HepG2 (cell line): ENCODE measurements at regions not wholly inside any gene's neighbourhood (a gene's known extent, or its start where the extent isn't known, plus 50 kb on each side); places are given as distances from the start of the nearest gene placed in this dataset.

Experiments
- ATAC-seq: fragments of 200-7000 bp; cut with Tn5 transposase; 3 replicates; pipeline ENCODE4 v1.9.1; 2020; ENCODE audit warnings: mild to moderate bottlenecking, moderate library complexity
- BruUV-seq: library from RNA; stranded (reverse); fragments of 400-500 nt; replicated peaks from 2 replicates; lab custom pipeline; 2021; lab: Mats Ljungman, UMichigan
- CTCF ChIA-PET: fragments of 300-600 bp; formaldehyde crosslinking; extraction: SDS; loops from one replicate; lab custom pipeline; 2021; ENCODE audit warnings: low total read pairs, inconsistent platforms, low intra/inter-chr PET ratio; lab: Yijun Ruan, JAX
- POLR2A ChIA-PET: fragments of 350-600 bp; sonication (Branson Sonifier 250); formaldehyde crosslinking; loops from one replicate; lab custom pipeline; 2020; ENCODE audit warnings: antibody characterized with exemption, inconsistent platforms; lab: Yijun Ruan, JAX
- DNase-seq: peaks from one replicate; pipeline ENCODE4 v3.0.0-alpha.2; 2015; ENCODE audit warnings: low spot score
- FAIRE-seq: peaks from 3 replicates; lab custom pipeline; 2011; peaks lifted over from hg19 to GRCh38; lab: Jason Lieb, UNC
- H2AFZ ChIP-seq: one replicate; pipeline ENCODE4 v1.6.1; 2011; ENCODE audit warnings: low read length, inconsistent platforms
- H3K27ac ChIP-seq: fragments of 300-600 bp; 3 replicates; pipeline ENCODE4 v1.8.0; 2011; ENCODE audit warnings: mixed run types, mild to moderate bottlenecking, mixed read lengths, low read length, inconsistent platforms; ENCODE audit not compliant: insufficient read depth; ENCODE audit errors: extremely low read length
- H3K27me3 ChIP-seq, 2 experiments: fragments of 200-600 bp in 1 of 2; 2 replicates in 1 of 2; 3 replicates in 1 of 2; pipeline versions ENCODE4 v1.6.0 to v1.8.0; 2011; ENCODE audit warnings: low read length in 2 of 2, mild to moderate bottlenecking in 2 of 2, moderate library complexity in 2 of 2, inconsistent platforms in 1 of 2; ENCODE audit not compliant: insufficient read depth in 2 of 2, control insufficient read depth in 1 of 2
- H3K36me3 ChIP-seq, 2 experiments: fragments of 200-600 bp in 1 of 2; replicated peaks in 1 of 2; 2 replicates in 1 of 2; 3 replicates in 1 of 2; pipeline versions ENCODE4 v1.5.1 to v1.8.0; 2011; ENCODE audit warnings: low read length in 2 of 2, inconsistent platforms in 1 of 2; ENCODE audit not compliant: insufficient read depth in 2 of 2, control insufficient read depth in 1 of 2
- H3K4me1 ChIP-seq: 2 replicates; pipeline ENCODE4 v1.5.1; 2012; ENCODE audit warnings: low read length, inconsistent platforms; ENCODE audit not compliant: insufficient read depth
- H3K4me2 ChIP-seq: 2 replicates; pipeline ENCODE4 v1.6.0; 2011; ENCODE audit warnings: low read depth, low read length, inconsistent platforms
- H3K4me3 ChIP-seq, 3 experiments: fragments of 200-600 bp in 1 of 3; sonication (generic), shearing (Covaris generic) in 1 of 3; replicated peaks in 1 of 3; 2 replicates each; pipeline ENCODE4 v1.5.1; 2011 to 2016; ENCODE audit warnings: low read length in 3 of 3, inconsistent platforms in 2 of 3, low read depth in 2 of 3, mild to moderate bottlenecking in 2 of 3, control low read depth in 1 of 3, mixed read lengths in 1 of 3; ENCODE audit not compliant: insufficient read depth in 1 of 3
- H3K79me2 ChIP-seq: one replicate; pipeline ENCODE4 v1.6.1; 2011; ENCODE audit warnings: low read length, inconsistent platforms; ENCODE audit not compliant: insufficient read depth
- H3K9ac ChIP-seq: 2 replicates; pipeline ENCODE4 v1.6.0; 2011; ENCODE audit warnings: mild to moderate bottlenecking, low read depth, low read length, inconsistent platforms; ENCODE audit not compliant: insufficient read depth
- H3K9me3 ChIP-seq: 2 replicates; pipeline ENCODE4 v1.5.1; 2012; ENCODE audit warnings: mild to moderate bottlenecking, low read length
- H4K20me1 ChIP-seq: 2 replicates; pipeline ENCODE4 v1.6.0; 2011; ENCODE audit warnings: inconsistent platforms, mild to moderate bottlenecking, low read length, moderate library complexity; ENCODE audit not compliant: insufficient read depth
- ARID2 ChIP-seq: sonication (generic); formaldehyde crosslinking; IDR thresholded peaks from 2 replicates; pipeline ENCODE4 v1.8.1; 2022; ENCODE audit warnings: mild to moderate bottlenecking, missing genetic modification reagents, borderline replicate concordance
- HOXA9 ChIP-seq: sonication (generic); formaldehyde crosslinking; IDR thresholded peaks from 2 replicates; pipeline ENCODE4 v1.8.1; 2022; ENCODE audit warnings: missing genetic modification reagents, mild to moderate bottlenecking, moderate library complexity, borderline replicate concordance
- KAT2B ChIP-seq: fragments of 150-350 bp; IDR thresholded peaks from 2 replicates; pipeline ENCODE4 v1.6.1; 2014; ENCODE audit warnings: low read depth, low read length, borderline replicate concordance
- MTF2 ChIP-seq: sonication (generic); formaldehyde crosslinking; IDR thresholded peaks from 2 replicates; pipeline ENCODE4 v1.5.0; 2020; ENCODE audit warnings: missing genetic modification reagents, borderline replicate concordance
- MXD4 ChIP-seq: IDR thresholded peaks from 2 replicates; pipeline ENCODE4 v1.6.1; 2016; ENCODE audit warnings: mild to moderate bottlenecking, missing biosample characterization, missing genetic modification reagents
- NR2C2 ChIP-seq: sonication (generic); formaldehyde crosslinking; IDR thresholded peaks from 2 replicates; pipeline ENCODE4 v1.4.0; 2020; ENCODE audit warnings: missing genetic modification reagents, mild to moderate bottlenecking, moderate library complexity, borderline replicate concordance
- NR2F6 ChIP-seq, 2 experiments: IDR thresholded peaks; 2 replicates each; pipeline ENCODE4 v1.6.1; 2016; ENCODE audit warnings: antibody characterized with exemption in 1 of 2, mild to moderate bottlenecking in 1 of 2
- ZNF3 ChIP-seq: IDR thresholded peaks from 2 replicates; pipeline ENCODE4 v1.7.0; 2017; ENCODE audit warnings: inconsistent platforms
- ZNF343 ChIP-seq: sonication (generic); formaldehyde crosslinking; IDR thresholded peaks from 2 replicates; pipeline ENCODE4 v1.4.0; 2020; ENCODE audit warnings: mild to moderate bottlenecking, missing genetic modification reagents
- ZNF543 ChIP-seq: sonication (generic); formaldehyde crosslinking; IDR thresholded peaks from 2 replicates; pipeline ENCODE4 v1.4.0; 2020; ENCODE audit warnings: mild to moderate bottlenecking, missing genetic modification reagents
- ZNF670 ChIP-seq: sonication (generic); formaldehyde crosslinking; IDR thresholded peaks from 2 replicates; pipeline ENCODE4 v1.8.0; 2022; ENCODE audit warnings: mild to moderate bottlenecking, missing genetic modification reagents, borderline replicate concordance
- ZNF678 ChIP-seq: sonication (generic); formaldehyde crosslinking; IDR thresholded peaks from 2 replicates; pipeline ENCODE4 v1.4.0; 2020; ENCODE audit warnings: mild to moderate bottlenecking, missing genetic modification reagents
- WGBS: methylation state at CpG from one replicate; pipeline ENCODE4 v1.1.6; 2017; ENCODE audit warnings: low lambda C conversion rate; 5-methylcytosine and 5-hydroxymethylcytosine counted together
- in situ Hi-C: cut with HindIII; loops from 2 replicates; pipeline ENCODE4 v1.10.0; 2017; ENCODE audit warnings: low pct_unique_long_range_greater_than_20kb; ENCODE audit not compliant: extremely low pct_ligation_motif_present
- intact Hi-C: fragments of 100-400 bp; cut with micrococcal nuclease; formaldehyde crosslinking; loops from one replicate; pipeline ENCODE4 v1.10.0; 2022; ENCODE audit not compliant: unreplicated experiment
- TF ChIP-seq, protein P1 (sequence below): sonication (generic); formaldehyde crosslinking; IDR thresholded peaks from 2 replicates; pipeline ENCODE4 v1.9.0; 2021; ENCODE audit warnings: missing genetic modification reagents, mild to moderate bottlenecking, borderline replicate concordance
- TF ChIP-seq, protein P2 (sequence below): sonication (generic); formaldehyde crosslinking; IDR thresholded peaks from 2 replicates; pipeline ENCODE4 v1.4.0; 2020; ENCODE audit warnings: mild to moderate bottlenecking, missing genetic modification reagents
- TF ChIP-seq, protein P3 (sequence below): IDR thresholded peaks from 2 replicates; pipeline ENCODE4 v1.6.1; 2012; ENCODE audit warnings: low read length, improper control_type of control experiment
- TF ChIP-seq, protein P4 (sequence below): sonication (generic); formaldehyde crosslinking; IDR thresholded peaks from 2 replicates; pipeline ENCODE4 v1.8.1; 2022; ENCODE audit warnings: low read depth, mild to moderate bottlenecking, missing genetic modification reagents
- TF ChIP-seq, protein P5 (sequence below): sonication (generic); formaldehyde crosslinking; IDR thresholded peaks from 2 replicates; pipeline ENCODE4 v1.8.1; 2023; ENCODE audit warnings: missing genetic modification reagents, mild to moderate bottlenecking, borderline replicate concordance

DNA sequence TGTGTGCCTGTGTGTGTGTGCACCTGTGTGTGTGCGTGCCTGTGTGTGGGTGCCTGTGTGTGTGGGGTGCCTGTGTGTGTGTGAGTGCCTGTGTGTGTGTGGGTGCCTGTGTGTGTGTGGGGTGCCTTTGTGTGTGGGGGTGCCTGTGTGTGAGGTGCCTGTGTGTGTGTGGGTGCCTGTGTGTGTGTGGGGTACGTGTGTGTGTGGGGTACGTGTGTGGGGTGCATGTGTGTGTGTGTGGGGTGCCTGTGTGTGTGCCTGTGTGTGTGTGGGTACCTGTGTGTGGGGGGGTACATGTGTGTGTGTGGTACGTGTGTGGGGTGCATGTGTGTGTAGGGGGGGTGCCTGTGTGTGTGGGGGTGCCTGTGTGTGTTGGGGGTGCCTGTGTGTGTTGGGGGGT is 73.4 kb upstream of the HGFAC start:
- POLR2A ChIA-PET: no interaction called here
- TF ChIP-seq, protein P1, sequence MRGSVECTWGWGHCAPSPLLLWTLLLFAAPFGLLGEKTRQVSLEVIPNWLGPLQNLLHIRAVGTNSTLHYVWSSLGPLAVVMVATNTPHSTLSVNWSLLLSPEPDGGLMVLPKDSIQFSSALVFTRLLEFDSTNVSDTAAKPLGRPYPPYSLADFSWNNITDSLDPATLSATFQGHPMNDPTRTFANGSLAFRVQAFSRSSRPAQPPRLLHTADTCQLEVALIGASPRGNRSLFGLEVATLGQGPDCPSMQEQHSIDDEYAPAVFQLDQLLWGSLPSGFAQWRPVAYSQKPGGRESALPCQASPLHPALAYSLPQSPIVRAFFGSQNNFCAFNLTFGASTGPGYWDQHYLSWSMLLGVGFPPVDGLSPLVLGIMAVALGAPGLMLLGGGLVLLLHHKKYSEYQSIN (CRISPR knock-in tag): no peak
- no peak for TF ChIP-seq MTF2 (CRISPR knock-in tag)
- no peak for TF ChIP-seq ZNF678 (CRISPR knock-in tag)
- TF ChIP-seq ZNF543 (CRISPR knock-in tag): no peak
- no peak for TF ChIP-seq NR2F6 (IDR thresholded peaks at IDR 0.05)
- no peak for TF ChIP-seq NR2F6 (CRISPR knock-in tag; IDR thresholded peaks at IDR 0.05)
- TF ChIP-seq, protein P2, sequence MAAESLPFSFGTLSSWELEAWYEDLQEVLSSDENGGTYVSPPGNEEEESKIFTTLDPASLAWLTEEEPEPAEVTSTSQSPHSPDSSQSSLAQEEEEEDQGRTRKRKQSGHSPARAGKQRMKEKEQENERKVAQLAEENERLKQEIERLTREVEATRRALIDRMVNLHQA: no peak
- no peak for TF ChIP-seq ZNF3 (CRISPR knock-in tag)
- TF ChIP-seq ZNF670: no peak
- no peak for TF ChIP-seq ARID2 (CRISPR knock-in tag)
- TF ChIP-seq, protein P3, sequence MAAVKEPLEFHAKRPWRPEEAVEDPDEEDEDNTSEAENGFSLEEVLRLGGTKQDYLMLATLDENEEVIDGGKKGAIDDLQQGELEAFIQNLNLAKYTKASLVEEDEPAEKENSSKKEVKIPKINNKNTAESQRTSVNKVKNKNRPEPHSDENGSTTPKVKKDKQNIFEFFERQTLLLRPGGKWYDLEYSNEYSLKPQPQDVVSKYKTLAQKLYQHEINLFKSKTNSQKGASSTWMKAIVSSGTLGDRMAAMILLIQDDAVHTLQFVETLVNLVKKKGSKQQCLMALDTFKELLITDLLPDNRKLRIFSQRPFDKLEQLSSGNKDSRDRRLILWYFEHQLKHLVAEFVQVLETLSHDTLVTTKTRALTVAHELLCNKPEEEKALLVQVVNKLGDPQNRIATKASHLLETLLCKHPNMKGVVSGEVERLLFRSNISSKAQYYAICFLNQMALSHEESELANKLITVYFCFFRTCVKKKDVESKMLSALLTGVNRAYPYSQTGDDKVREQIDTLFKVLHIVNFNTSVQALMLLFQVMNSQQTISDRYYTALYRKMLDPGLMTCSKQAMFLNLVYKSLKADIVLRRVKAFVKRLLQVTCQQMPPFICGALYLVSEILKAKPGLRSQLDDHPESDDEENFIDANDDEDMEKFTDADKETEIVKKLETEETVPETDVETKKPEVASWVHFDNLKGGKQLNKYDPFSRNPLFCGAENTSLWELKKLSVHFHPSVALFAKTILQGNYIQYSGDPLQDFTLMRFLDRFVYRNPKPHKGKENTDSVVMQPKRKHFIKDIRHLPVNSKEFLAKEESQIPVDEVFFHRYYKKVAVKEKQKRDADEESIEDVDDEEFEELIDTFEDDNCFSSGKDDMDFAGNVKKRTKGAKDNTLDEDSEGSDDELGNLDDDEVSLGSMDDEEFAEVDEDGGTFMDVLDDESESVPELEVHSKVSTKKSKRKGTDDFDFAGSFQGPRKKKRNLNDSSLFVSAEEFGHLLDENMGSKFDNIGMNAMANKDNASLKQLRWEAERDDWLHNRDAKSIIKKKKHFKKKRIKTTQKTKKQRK: no peak
- TF ChIP-seq, protein P4, sequence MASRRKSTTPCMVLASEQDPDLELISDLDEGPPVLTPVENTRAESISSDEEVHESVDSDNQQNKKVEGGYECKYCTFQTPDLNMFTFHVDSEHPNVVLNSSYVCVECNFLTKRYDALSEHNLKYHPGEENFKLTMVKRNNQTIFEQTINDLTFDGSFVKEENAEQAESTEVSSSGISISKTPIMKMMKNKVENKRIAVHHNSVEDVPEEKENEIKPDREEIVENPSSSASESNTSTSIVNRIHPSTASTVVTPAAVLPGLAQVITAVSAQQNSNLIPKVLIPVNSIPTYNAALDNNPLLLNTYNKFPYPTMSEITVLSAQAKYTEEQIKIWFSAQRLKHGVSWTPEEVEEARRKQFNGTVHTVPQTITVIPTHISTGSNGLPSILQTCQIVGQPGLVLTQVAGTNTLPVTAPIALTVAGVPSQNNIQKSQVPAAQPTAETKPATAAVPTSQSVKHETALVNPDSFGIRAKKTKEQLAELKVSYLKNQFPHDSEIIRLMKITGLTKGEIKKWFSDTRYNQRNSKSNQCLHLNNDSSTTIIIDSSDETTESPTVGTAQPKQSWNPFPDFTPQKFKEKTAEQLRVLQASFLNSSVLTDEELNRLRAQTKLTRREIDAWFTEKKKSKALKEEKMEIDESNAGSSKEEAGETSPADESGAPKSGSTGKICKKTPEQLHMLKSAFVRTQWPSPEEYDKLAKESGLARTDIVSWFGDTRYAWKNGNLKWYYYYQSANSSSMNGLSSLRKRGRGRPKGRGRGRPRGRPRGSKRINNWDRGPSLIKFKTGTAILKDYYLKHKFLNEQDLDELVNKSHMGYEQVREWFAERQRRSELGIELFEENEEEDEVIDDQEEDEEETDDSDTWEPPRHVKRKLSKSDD (CRISPR knock-in tag): no peak
- TF ChIP-seq ZNF343: no peak
- TF ChIP-seq NR2C2 (CRISPR knock-in tag): no peak
- no peak for TF ChIP-seq MXD4 (CRISPR knock-in tag)
- TF ChIP-seq, protein P5, sequence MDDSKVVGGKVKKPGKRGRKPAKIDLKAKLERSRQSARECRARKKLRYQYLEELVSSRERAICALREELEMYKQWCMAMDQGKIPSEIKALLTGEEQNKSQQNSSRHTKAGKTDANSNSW (CRISPR knock-in tag): no peak
- TF ChIP-seq HOXA9 (CRISPR knock-in tag): no peak
- TF ChIP-seq KAT2B: no peak

More for the DNA sequence above, 73.4 kb upstream of the HGFAC start:
- no peaks in the 10 kb centered on the region for H4K20me1 ChIP-seq
- no peaks in the 10 kb centered on the region; a peak in 1 of 5 replicates for H3K36me3 ChIP-seq
- no peak overlapping the region for H3K4me3 ChIP-seq
- no peaks in the 10 kb centered on the region; a peak in 1 of 5 replicates for H3K27me3 ChIP-seq
- in situ Hi-C loops (no loop called here), intact Hi-C loops (no loop called here)
- no peak overlapping the region for H3K9ac ChIP-seq
- H3K4me2 ChIP-seq: no peak overlapping the region
- no peak for DNase-seq
- CTCF ChIA-PET: no interaction called here
- ATAC-seq: no peak
- H3K79me2 ChIP-seq: no peaks in the 10 kb centered on the region
- no TSS peak for BruUV-seq
- no peaks in the 10 kb centered on the region for H3K9me3 ChIP-seq
- no peak overlapping the region for H3K27ac ChIP-seq
- H2AFZ ChIP-seq: no peak overlapping the region
- H3K4me1 ChIP-seq: peaks cover 31% of the 10 kb centered on the region
- WGBS: 96% methylated on average over 4 of the region's 4 CpGs
- no peak for FAIRE-seq
